Caco-2 (cell line): ENCODE measurements at regions not wholly inside any gene's neighbourhood (a gene's known extent, or its start where the extent isn't known, plus 50 kb on each side); places are given as distances from the start of the nearest gene placed in this dataset.

ENCODE experiments used
- BruUV-seq: library from RNA; stranded (reverse); fragments of 400-500 nt; replicated peaks from 2 replicates; lab custom pipeline; 2021; lab: Mats Ljungman, UMichigan
- CTCF ChIA-PET: fragments of 300-600 bp; sonication (Branson Sonifier 250); formaldehyde crosslinking; loops from one replicate; lab custom pipeline; 2022; ENCODE audit warnings: antibody characterized with exemption; lab: Charles Lee
- POLR2A ChIA-PET: fragments of 300-600 bp; sonication (Branson Sonifier 250); formaldehyde crosslinking; loops from one replicate; lab custom pipeline; 2022; ENCODE audit warnings: antibody characterized with exemption; lab: Charles Lee
- DNase-seq, 2 experiments: peaks; one replicate each; pipeline versions ENCODE4 v3.0.0 to v3.0.0-alpha.2; 2020 to 2022
- H3K27me3 ChIP-seq: replicated peaks from 2 replicates; pipeline ENCODE4 v1.6.0; 2011; ENCODE audit warnings: low read length; ENCODE audit not compliant: control insufficient read depth, insufficient read depth
- H3K36me3 ChIP-seq: 2 replicates; pipeline ENCODE4 v1.5.1; 2011; ENCODE audit warnings: low read length; ENCODE audit not compliant: control insufficient read depth, insufficient read depth
- H3K4me1 ChIP-seq: fragments of 250-450 bp; sonication (Bioruptor Pico); 2 replicates; pipeline ENCODE4 v1.5.1; 2020; ENCODE audit warnings: mild to moderate bottlenecking
- H3K4me3 ChIP-seq: 2 replicates; pipeline ENCODE4 v1.5.1; 2011; ENCODE audit warnings: low read depth, mild to moderate bottlenecking, control low read depth, low read length
- H3K9me3 ChIP-seq: fragments of 250-450 bp; sonication (Bioruptor Pico); 2 replicates; pipeline ENCODE4 v1.5.1; 2020; ENCODE audit warnings: mild to moderate bottlenecking, moderate library complexity
- H3K27ac Mint-ChIP-seq: one replicate; pipeline ENCODE4 v1.8.0; 2022; ENCODE audit warnings: mixed read lengths; ENCODE audit not compliant: unreplicated experiment
- H3K27me3 Mint-ChIP-seq: one replicate; pipeline ENCODE4 v1.8.0; 2022; ENCODE audit warnings: mixed read lengths; ENCODE audit not compliant: insufficient read depth, unreplicated experiment
- H3K36me3 Mint-ChIP-seq: one replicate; pipeline ENCODE4 v1.8.0; 2022; ENCODE audit warnings: mild to moderate bottlenecking, mixed read lengths; ENCODE audit not compliant: insufficient read depth, unreplicated experiment
- H3K4me1 Mint-ChIP-seq: one replicate; pipeline ENCODE4 v1.8.0; 2022; ENCODE audit warnings: low read depth, mixed read lengths; ENCODE audit not compliant: unreplicated experiment
- H3K4me3 Mint-ChIP-seq: one replicate; pipeline ENCODE4 v1.8.0; 2022; ENCODE audit warnings: mild to moderate bottlenecking, moderate library complexity, mixed read lengths; ENCODE audit not compliant: unreplicated experiment
- H3K9me3 Mint-ChIP-seq: one replicate; pipeline ENCODE4 v1.8.0; 2022; ENCODE audit warnings: mixed read lengths; ENCODE audit not compliant: unreplicated experiment
- intact Hi-C: fragments of 100-400 bp; cut with micrococcal nuclease; formaldehyde crosslinking; loops from one replicate; pipeline ENCODE4 v1.10.0; 2022; ENCODE audit not compliant: unreplicated experiment
- TF ChIP-seq, protein P1 (sequence below), 2 experiments: fragments of 200-600 bp in 1 of 2; IDR thresholded peaks; 1 replicate in 1 of 2; 2 replicates in 1 of 2; pipeline versions ENCODE4 v1.5.1 to v1.8.0; 2011 to 2022; ENCODE audit warnings: antibody characterized with exemption in 1 of 2, control low read depth in 1 of 2, inconsistent platforms in 1 of 2, low read depth in 1 of 2, low read length in 1 of 2, mild to moderate bottlenecking in 1 of 2, moderate library complexity in 1 of 2; ENCODE audit not compliant: insufficient read depth in 1 of 2, severe bottlenecking in 1 of 2, unreplicated experiment in 1 of 2

DNA sequence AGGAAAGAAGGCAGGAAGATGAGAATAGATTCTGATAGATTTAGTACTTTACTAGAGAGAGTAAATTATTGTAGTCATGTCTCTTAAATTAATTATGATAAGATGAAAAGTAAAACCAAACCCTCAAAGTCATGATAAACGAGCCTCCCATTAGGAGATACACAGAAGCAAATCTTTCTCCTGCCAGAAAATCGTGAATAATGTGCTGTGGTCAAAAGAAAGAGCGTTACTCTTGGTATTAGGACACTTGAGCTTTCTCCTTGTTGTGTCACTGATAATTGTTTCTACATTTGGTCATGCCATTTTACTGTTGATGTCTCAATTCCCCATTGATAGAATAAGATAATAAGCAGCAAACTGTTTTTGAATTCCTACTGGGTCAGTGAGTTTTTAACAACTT lies 562.8 kb upstream of the TLE4 start:
- Mint-ChIP-seq H3K9me3 (no peaks in the 10 kb centered on the region), H3K4me3 (no peak overlapping the region), H3K27ac (no peak overlapping the region), H3K27me3 (no peaks in the 10 kb centered on the region), H3K36me3 (no peaks in the 10 kb centered on the region), H3K4me1 (no peaks in the 10 kb centered on the region)
- H3K36me3 ChIP-seq = no peaks in the 10 kb centered on the region
- DNase-seq = no peak
- no peak overlapping the region for H3K4me3 ChIP-seq
- POLR2A ChIA-PET = no interaction called here
- CTCF ChIA-PET = no interaction called here
- no peaks in the 10 kb centered on the region for H3K9me3 ChIP-seq
- intact Hi-C loops = no loop called here
- TF ChIP-seq, protein P1, sequence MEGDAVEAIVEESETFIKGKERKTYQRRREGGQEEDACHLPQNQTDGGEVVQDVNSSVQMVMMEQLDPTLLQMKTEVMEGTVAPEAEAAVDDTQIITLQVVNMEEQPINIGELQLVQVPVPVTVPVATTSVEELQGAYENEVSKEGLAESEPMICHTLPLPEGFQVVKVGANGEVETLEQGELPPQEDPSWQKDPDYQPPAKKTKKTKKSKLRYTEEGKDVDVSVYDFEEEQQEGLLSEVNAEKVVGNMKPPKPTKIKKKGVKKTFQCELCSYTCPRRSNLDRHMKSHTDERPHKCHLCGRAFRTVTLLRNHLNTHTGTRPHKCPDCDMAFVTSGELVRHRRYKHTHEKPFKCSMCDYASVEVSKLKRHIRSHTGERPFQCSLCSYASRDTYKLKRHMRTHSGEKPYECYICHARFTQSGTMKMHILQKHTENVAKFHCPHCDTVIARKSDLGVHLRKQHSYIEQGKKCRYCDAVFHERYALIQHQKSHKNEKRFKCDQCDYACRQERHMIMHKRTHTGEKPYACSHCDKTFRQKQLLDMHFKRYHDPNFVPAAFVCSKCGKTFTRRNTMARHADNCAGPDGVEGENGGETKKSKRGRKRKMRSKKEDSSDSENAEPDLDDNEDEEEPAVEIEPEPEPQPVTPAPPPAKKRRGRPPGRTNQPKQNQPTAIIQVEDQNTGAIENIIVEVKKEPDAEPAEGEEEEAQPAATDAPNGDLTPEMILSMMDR (IDR thresholded peaks at IDR 0.05; ENCODE audit: insufficient read depth in 1 of 2, low read depth in 1 of 2, low read length in 1 of 2, severe bottlenecking in 1 of 2, unreplicated experiment in 1 of 2) = no peak
- no peaks in the 10 kb centered on the region for H3K4me1 ChIP-seq
- H3K27me3 ChIP-seq = no peaks in the 10 kb centered on the region
- BruUV-seq = no TSS peak

DNA sequence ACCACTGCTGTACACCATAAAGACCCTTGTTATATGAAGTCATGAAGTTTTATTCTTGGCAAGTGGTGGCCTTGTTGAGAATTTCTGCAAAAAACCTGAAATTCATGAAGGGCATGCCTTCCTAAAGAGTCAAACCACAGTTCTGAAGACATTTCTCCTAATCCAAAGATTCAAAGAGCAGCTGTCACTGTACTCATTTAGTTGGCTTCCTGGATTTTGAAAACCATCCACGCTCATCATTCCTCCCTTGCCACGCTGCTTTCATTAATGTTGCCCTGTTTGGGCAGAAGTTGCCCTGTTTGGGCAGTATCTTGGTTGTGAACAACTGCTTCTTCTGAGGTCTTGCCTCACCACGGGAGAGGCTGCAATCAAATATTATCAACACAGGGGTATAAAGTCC lies 560.3 kb upstream of the TLE4 start:
- no peaks in the 10 kb centered on the region for H3K9me3 ChIP-seq
- POLR2A ChIA-PET = no interaction called here
- intact Hi-C loops = no loop called here
- CTCF ChIA-PET = no interaction called here
- H3K36me3 ChIP-seq = no peaks in the 10 kb centered on the region
- Mint-ChIP-seq H3K27me3 (no peaks in the 10 kb centered on the region), H3K4me1 (no peaks in the 10 kb centered on the region), H3K9me3 (no peaks in the 10 kb centered on the region), H3K36me3 (no peaks in the 10 kb centered on the region), H3K27ac (no peak overlapping the region), H3K4me3 (no peak overlapping the region)
- H3K27me3 ChIP-seq = no peaks in the 10 kb centered on the region
- DNase-seq = no peak
- TF ChIP-seq, protein P1 (IDR thresholded peaks at IDR 0.05; ENCODE audit: insufficient read depth in 1 of 2, low read depth in 1 of 2, low read length in 1 of 2, severe bottlenecking in 1 of 2, unreplicated experiment in 1 of 2) = no peak
- no peak overlapping the region for H3K4me3 ChIP-seq
- BruUV-seq = no TSS peak
- no peaks in the 10 kb centered on the region for H3K4me1 ChIP-seq

DNA sequence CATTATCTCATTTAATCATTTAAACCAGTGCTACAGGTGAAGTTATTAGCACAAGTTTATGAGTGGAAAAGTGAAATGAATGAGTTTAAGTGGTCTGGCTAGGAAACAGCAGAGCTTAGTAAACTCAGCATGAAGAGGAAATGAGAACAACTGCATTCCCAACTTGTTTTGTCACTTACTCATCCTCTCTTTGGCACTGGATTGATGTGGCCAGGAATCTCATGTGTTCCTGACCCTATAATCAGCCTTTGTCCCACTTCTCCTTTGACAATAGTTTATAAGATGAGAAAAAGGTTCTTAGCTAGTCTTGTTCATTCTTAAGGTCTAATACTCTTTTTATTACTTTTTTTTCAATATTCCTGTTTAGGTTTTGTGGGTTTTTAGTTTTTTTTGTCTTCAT lies 559.2 kb upstream of the TLE4 start:
- no TSS peak for BruUV-seq
- Histone ChIP-seq H3K4me1 (no peaks in the 10 kb centered on the region), H3K27me3 (no peaks in the 10 kb centered on the region), H3K36me3 (no peaks in the 10 kb centered on the region), H3K4me3 (no peak overlapping the region), H3K9me3 (no peaks in the 10 kb centered on the region)
- no peak overlapping the region for H3K27ac Mint-ChIP-seq
- no peaks in the 10 kb centered on the region for H3K9me3 Mint-ChIP-seq
- no peaks in the 10 kb centered on the region for H3K36me3 Mint-ChIP-seq
- ChIA-PET CTCF (no interaction called here), POLR2A (no interaction called here)
- TF ChIP-seq, protein P1 (IDR thresholded peaks at IDR 0.05; ENCODE audit: insufficient read depth in 1 of 2, low read depth in 1 of 2, low read length in 1 of 2, severe bottlenecking in 1 of 2, unreplicated experiment in 1 of 2) = no peak
- no peaks in the 10 kb centered on the region for H3K4me1 Mint-ChIP-seq
- DNase-seq = no peak
- intact Hi-C loops = no loop called here
- no peaks in the 10 kb centered on the region for H3K27me3 Mint-ChIP-seq
- H3K4me3 Mint-ChIP-seq = no peak overlapping the region
